IPS-NIHi7 (cell line): ENCODE measurements at regions not wholly inside any gene's neighbourhood (a gene's known extent, or its start where the extent isn't known, plus 50 kb on each side); places are given as distances from the start of the nearest gene placed in this dataset.
"Not testable (repeated sequence)": the region's sequence is repeated elsewhere in the genome, so short reads cannot be mapped to it uniquely, and the experiment has no call there.

Experiments used
- DNase-seq: peaks from one replicate; pipeline ENCODE4 v3.0.0; 2012; ENCODE audit warnings: mixed read lengths; ENCODE audit errors: extremely low spot score

- no peak for DNase-seq
Measured at GRCh38 chr6:105881608-105882007, 204.5 kb upstream of the PRDM1 start.

DNA sequence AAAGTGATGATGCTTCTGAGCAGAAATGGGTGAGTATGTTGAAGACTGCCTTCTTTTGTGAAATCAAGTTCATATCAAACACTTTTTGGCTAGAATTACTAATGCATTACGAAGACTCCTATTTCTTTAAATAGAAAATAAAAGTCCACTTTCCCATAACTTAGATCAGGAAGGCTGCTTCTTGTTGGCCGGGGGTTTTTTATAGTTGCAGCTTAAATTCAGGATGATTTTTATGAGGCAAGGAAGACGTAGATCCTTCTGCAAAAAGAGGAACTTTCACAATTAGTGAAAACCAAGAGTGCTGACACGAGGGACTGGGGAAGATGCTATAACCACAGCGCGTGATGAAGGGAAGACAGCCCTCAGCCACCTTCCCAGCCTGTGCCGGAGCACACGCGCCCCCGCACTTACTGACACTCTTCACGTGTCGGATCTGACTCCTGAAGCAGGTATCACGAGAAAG, 206.1 kb upstream of the PRDM1 start:
- DNase-seq: no peak

- DNase-seq: no peak
Measured at GRCh38 chr6:105879146-105879545, 207.0 kb upstream of the PRDM1 start.

DNA sequence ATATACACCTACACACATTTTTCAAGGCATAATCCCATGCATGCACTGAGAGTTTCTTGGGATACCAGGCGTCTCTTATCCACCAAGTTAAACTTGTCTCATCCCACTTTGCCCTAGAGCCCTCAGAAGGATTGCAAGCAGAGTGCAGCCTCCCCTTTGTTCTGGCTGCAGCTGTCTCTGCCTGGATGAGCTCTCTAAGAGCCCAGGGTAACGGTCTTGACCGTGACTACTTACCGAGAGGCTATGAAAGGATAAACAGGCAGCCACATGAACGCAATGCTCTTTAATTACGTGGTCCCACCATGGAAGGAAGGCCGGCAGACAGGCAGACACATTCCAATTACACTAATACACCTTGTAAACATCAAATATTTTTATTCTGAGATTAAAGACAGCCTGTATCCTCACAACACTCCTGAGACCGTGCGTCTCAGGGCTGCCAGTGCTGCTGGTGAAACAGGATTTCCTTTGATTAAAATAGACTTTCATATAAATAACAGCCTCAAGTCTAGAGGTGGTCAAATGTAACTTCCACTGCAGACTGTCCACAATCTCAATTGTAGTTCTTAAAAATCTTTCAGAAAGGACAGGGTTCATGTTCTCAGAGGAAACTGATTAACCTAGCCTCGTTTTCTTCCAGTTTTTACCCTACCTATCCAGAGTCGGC, 210.0 kb upstream of the PRDM1 start:
- no peak for DNase-seq

GRCh38 chr6:105874835-105875626, 211.1 kb upstream of the PRDM1 start:
- no peak for DNase-seq

DNA sequence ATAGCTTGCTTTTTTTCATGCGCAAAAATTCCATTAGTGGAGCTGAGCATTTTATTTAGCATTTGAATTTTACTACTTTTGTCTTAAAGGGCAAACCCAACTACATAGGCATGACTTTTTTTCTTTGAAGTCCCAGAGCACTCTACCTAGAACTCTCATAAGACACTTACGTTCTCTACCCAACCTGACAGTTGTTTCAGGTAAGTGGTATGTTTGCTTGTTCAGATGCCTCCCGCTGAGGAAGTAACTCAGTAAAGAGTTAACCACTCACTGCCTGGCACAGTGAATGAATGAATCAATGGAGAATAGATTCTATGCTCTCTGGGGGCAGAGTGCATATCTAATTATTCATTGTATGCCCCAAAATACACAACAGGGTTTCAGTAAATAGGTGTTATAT, 212.3 kb upstream of the PRDM1 start:
- no peak for DNase-seq

- DNase-seq: no peak
Measured at GRCh38 chr6:105873211-105873704, 212.9 kb upstream of the PRDM1 start.

DNA sequence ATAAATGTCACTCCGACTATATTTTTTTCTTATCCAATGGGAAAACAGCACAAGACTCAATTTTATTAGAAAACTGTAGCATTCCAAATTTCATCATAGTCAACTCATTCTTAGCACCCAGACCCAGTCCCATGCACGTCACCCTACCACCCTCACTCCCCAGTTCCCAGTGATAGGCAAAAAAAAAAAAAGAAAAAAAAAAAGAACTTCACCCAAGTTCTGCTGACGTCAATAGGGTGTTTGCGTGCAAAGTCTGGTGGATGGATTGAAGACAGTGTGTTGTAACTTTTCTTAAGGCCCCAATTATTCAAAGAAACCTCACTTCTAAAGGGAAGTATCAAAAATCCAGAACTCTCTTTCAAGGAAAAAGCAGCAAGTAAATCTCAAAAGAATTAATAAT, 213.9 kb upstream of the PRDM1 start:
- DNase-seq: no peak

DNA sequence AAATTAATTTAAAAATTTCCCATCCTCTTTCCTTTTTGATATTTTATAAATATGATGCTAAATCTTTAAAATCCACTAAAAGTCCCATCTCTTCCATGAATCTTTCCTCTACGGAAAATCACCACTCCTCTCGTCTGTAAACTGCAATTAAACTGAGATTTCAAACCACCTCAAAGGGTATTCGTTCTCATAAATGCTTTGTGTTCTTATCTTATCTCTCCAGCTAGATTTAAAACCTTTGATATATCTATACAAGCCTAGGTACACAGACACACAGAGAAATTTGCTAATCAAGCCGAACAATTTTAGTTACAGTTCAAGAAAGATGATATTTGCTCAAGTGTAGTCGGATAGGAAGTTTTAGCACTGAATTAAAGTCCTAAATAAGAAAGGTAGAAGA, 214.6 kb upstream of the PRDM1 start:
- no peak for DNase-seq

DNA sequence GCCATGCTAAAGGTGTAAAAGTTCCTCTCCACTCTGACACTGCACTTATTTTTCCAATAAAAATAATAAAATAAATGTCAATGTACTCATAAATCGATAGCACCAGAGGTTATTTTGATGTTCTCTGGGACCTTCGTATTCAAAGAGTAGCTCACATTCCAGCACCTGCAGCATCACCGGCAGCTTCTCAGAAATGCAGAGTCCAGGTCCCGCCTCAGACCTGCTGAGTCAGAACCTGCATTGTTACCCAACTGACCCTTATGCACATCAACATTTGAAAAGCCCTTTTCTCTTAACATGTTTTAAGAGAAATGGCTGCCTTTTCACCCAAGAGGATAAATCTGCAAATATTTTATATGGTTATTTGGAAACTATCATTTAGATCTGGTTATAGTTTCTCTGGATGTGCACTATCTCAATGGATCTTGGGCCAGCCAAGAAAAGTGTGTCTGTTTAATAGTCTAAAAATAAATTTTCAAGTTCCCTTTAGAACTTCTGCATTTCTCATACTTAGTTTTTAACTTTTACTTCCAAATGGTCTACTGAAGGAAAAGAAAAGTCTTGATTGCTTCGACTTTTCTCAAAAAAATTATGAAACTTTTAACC, 216.2 kb upstream of the PRDM1 start:
- peak; percentile 40 for DNase-seq

DNA sequence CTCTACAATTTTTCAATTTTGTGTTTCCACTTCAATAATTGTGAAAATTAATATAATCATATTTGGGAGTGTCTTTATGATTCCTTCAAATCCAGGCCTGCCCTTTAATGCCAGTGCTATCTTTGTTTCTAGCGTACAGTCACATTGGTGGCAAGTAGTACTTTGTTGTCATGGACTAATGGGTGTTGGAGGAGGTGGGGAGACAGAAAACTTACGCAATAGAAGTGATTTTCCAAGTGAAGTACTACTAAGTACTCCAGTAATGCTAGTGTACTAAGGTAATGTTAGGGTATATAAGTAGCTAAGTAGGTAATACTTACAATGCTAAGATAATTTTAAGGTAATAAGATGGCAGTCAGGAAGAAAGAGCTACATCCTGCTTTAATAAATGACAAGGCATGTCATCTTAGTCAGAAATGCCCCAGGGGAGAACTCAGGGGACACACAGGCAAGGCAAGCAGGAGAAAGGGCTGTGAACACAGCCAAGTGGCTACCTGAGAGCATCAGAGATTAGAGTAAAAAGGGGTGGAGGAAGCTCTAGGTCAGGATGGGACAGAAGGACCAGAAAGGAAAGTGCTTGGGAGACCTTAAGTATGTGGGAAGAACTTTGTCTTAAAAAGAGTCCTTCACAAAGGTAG, 217.2 kb upstream of the PRDM1 start:
- DNase-seq: no peak

DNA sequence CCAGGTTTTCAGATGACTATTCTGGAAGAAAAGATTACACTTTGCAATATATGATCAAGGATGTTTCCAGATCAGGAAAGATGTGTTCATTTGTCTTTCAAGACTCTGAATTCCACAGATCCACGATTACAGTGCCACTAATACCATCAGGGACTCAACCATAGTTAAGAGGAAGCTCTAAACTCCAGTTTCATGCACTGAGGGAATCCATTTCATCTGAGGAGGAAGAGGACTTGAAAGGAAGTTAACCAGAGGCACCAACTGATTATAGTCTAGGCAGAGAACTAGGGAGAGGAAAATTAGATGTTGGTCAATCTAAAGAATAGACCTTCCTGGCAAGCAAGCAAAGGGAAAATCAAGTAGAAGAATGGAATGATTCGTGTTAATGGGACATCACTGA, 218.3 kb upstream of the PRDM1 start:
- no peak for DNase-seq

- no peak for DNase-seq
Measured at GRCh38 chr6:105867277-105867676, 218.9 kb upstream of the PRDM1 start.

GRCh38 chr6:105862936-105863607, 223.1 kb upstream of the PRDM1 start:
- DNase-seq: no peak

GRCh38 chr6:105860927-105861326, 225.2 kb upstream of the PRDM1 start:
- not testable (repeated sequence) for DNase-seq

DNA sequence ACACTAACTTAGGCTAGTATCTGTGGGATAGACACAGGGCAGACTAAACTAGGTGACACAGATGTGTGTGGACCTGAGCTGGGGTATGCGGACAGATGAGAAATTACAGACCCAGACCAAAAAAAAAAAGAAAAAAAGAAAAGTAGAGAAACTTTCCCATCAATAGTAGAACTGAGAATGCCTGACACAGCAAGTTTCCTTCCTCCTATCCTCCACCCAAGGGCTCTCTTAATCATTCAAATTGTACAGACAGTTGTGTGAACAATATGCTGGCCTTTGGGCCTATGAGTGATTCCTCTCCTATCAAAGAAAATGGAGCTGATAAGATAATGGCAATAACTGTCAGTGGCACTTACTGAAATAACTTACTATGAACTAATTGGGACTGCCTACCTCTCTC, 226.7 kb upstream of the PRDM1 start:
- DNase-seq: no peak

DNA sequence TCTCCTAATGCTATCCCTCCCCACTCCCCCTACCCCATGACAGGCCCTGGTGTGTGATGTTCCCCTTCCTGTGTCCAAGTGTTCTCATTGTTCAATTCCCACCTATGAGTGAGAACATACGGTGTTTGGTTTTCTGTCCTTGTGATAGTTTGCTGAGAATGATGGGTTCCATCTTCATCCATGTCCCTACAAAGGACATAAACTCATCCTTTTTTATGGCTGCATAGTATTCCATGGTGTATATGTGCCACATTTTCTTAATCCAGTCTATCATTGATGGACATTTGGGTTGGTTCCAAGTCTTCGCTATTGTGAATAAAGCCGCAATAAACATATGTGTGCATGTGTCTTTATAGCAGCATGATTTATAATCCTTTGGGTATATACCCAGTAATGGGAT, 227.5 kb upstream of the PRDM1 start:
- not testable (repeated sequence) for DNase-seq

GRCh38 chr6:105855433-105855832, 230.7 kb upstream of the PRDM1 start:
- DNase-seq: no peak

DNA sequence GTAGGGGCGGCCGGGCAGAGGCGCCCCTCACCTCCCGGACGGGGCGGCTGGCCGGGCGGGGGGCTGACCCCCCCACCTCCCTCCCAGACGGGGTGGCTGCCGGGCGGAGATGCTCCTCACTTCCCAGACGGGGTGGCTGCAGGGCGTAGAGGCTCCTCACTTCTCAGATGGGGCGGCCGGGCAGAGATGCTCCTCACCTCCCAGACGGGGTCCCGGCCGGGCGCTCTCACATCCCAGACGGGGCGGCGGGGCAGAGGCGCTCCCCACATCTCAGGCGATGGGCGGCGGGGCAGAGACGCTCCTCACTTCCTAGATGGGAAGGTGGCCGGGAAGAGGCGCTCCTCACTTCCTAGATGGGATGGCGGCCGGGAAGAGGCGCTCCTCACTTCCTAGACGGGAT, 232.2 kb upstream of the PRDM1 start:
- not testable (repeated sequence) for DNase-seq

DNA sequence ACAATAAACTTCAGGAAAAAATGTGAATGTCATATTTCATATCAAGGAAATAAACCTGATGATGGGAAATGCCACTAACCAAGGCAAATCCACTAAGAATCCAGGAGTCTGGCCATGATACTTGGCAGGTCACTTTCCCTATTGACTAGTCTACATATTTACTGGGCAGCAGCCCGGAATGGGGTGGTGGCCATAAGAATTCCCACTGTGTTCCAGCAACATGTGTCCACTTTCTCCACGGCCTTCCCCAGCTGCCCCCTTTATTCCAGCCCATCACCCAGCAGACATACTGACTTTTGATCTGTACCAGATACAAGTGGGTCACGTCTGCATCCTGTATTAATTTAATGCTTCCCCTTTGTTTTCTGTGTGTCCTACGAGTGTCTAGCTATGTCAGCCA, 234.5 kb upstream of the PRDM1 start:
- DNase-seq: no peak

DNA sequence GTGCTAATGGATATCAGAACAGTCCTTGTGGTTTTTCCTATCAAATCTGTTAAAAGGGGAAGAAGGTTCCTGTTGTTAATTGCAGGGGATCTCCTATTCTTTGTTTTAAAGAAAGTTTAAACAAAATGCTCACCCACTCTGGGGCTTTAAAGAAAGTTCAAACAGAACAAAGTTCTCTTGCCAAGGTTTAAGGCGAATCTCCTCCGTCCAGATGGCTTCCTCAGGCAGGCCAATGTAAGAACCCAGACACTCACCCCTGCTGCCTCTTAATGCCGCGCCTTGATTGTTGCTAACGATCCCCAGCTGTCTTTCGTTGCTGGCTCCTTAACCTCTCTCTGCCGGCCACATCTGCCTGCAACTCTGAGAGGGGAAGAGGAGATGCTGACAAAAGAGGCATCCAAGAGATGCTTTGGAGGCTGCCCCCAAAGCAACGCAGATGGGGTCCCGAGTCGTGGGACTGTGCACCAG, 235.0 kb upstream of the PRDM1 start:
- peak; percentile 58 for DNase-seq
